ENCODE measurements at regions not wholly inside any gene's neighbourhood (a gene's known extent, or its start where the extent isn't known, plus 50 kb on each side); places are given as distances from the start of the nearest gene placed in this dataset.

- TF ChIP-seq TSHZ2 (CRISPR knock-in tag; IDR thresholded peaks at IDR 0.05) (no peak), GLIS3 (CRISPR knock-in tag; IDR thresholded peaks at IDR 0.05) (no peak)
These were observed 321.0 kb upstream of the RUNX1 start (continued) for GRCh38 chr21:35370071-35370470.

GRCh38 chr21:35368326-35368725 lies 319.2 kb upstream of the RUNX1 start:
- no peak for ATAC-seq
- TF ChIP-seq TCF4 (CRISPR knock-in tag; IDR thresholded peaks at IDR 0.05; ENCODE audit: borderline replicate concordance): no peak
- no peak for TF ChIP-seq ISL1 (CRISPR knock-in tag; IDR thresholded peaks at IDR 0.05)
- no peak for TF ChIP-seq ZNF8 (CRISPR knock-in tag; IDR thresholded peaks at IDR 0.05)
- no peak for TF ChIP-seq RARB (CRISPR knock-in tag; IDR thresholded peaks at IDR 0.05)
- no peak for TF ChIP-seq PATZ1 (CRISPR knock-in tag; IDR thresholded peaks at IDR 0.05; ENCODE audit: borderline replicate concordance)
- TF ChIP-seq ZNF565 (CRISPR knock-in tag; conservative IDR thresholded peaks at IDR 0.05; ENCODE audit: low read depth): no peak

GRCh38 chr21:35367553-35367952 lies 318.5 kb upstream of the RUNX1 start:
- TF ChIP-seq ZNF565 (CRISPR knock-in tag; conservative IDR thresholded peaks at IDR 0.05; ENCODE audit: low read depth) (no peak), ISL1 (CRISPR knock-in tag; IDR thresholded peaks at IDR 0.05) (no peak), CSRNP3 (CRISPR knock-in tag; IDR thresholded peaks at IDR 0.05) (no peak), TOX (CRISPR knock-in tag; IDR thresholded peaks at IDR 0.05; ENCODE audit: borderline replicate concordance) (no peak), ESRRG (CRISPR knock-in tag; IDR thresholded peaks at IDR 0.05) (no peak), PPARA (CRISPR knock-in tag; IDR thresholded peaks at IDR 0.05; ENCODE audit: borderline replicate concordance) (no peak), CSDC2 (CRISPR knock-in tag; IDR thresholded peaks at IDR 0.05) (no peak), TCF4 (CRISPR knock-in tag; IDR thresholded peaks at IDR 0.05; ENCODE audit: borderline replicate concordance) (no peak)
- ATAC-seq: no peak

GRCh38 chr21:35366394-35367080 lies 317.4 kb upstream of the RUNX1 start:
- no peak for ATAC-seq

GRCh38 chr21:35363458-35363857 lies 314.4 kb upstream of the RUNX1 start:
- TF ChIP-seq POU6F1 (CRISPR knock-in tag; IDR thresholded peaks at IDR 0.05; ENCODE audit: borderline replicate concordance, low read depth): no peak
- TF ChIP-seq OSR1 (CRISPR knock-in tag; IDR thresholded peaks at IDR 0.05): no peak
- TF ChIP-seq ISL1 (CRISPR knock-in tag; IDR thresholded peaks at IDR 0.05): no peak
- TF ChIP-seq SNAI2 (CRISPR knock-in tag; IDR thresholded peaks at IDR 0.05): no peak
- no peak for TF ChIP-seq PATZ1 (CRISPR knock-in tag; IDR thresholded peaks at IDR 0.05; ENCODE audit: borderline replicate concordance)
- ATAC-seq: no peak

More at GRCh38 chr21:35366394-35367080, 317.4 kb upstream of the RUNX1 start:
- no peak for TF ChIP-seq ISL1 (CRISPR knock-in tag; IDR thresholded peaks at IDR 0.05)
- no peak for TF ChIP-seq ZC3H10 (CRISPR knock-in tag; IDR thresholded peaks at IDR 0.05)
- TF ChIP-seq GLIS3 (CRISPR knock-in tag; IDR thresholded peaks at IDR 0.05): no peak
- TF ChIP-seq TCF4 (CRISPR knock-in tag; IDR thresholded peaks at IDR 0.05; ENCODE audit: borderline replicate concordance): no peak
- TF ChIP-seq BACH2 (CRISPR knock-in tag; IDR thresholded peaks at IDR 0.05; ENCODE audit: borderline replicate concordance): no peak
- no peak for TF ChIP-seq CSRNP3 (CRISPR knock-in tag; IDR thresholded peaks at IDR 0.05)
- TF ChIP-seq SNAI2 (CRISPR knock-in tag; IDR thresholded peaks at IDR 0.05): no peak
- no peak for TF ChIP-seq TOX (CRISPR knock-in tag; IDR thresholded peaks at IDR 0.05; ENCODE audit: borderline replicate concordance)
- no peak for TF ChIP-seq RARB (CRISPR knock-in tag; IDR thresholded peaks at IDR 0.05)
- TF ChIP-seq ZNF8 (CRISPR knock-in tag; IDR thresholded peaks at IDR 0.05): no peak

Data from SK-N-SH treated with all-trans-retinoic acid at 6 μM for 48 hours (cell line).